ENCODE measurements at regions not wholly inside any gene's neighbourhood (a gene's known extent, or its start where the extent isn't known, plus 50 kb on each side); places are given as distances from the start of the nearest gene placed in this dataset.

GRCh38 chr14:88929656-88930436 is 105.4 kb downstream of the TTC8 start:
- DNase-seq (ENCODE audit: low read depth, low spot score), result peak; percentile 13
- H3K4me1 ChIP-seq (ENCODE audit: control insufficient read depth, insufficient read depth, low read length), result no peaks in the 10 kb centered on the region
- H3K27me3 ChIP-seq (ENCODE audit: control insufficient read depth, insufficient read depth, low read length), result no peaks in the 10 kb centered on the region
- no peaks in the 10 kb centered on the region for H3K9me3 ChIP-seq (ENCODE audit: control insufficient read depth, insufficient read depth, low read length)
- H3K36me3 ChIP-seq (ENCODE audit: control insufficient read depth, insufficient read depth, low read length), result no peaks in the 10 kb centered on the region
- H3K4me3 ChIP-seq (ENCODE audit: low read length), result no peak overlapping the region
- WGBS (ENCODE audit: insufficient coverage, insufficient read length), result no CpG with 5 or more reads among the region's 4 CpGs
- no peak overlapping the region for H3K27ac ChIP-seq (ENCODE audit: low read length)

- no peaks in the 10 kb centered on the region for H3K27me3 ChIP-seq (ENCODE audit: control insufficient read depth, insufficient read depth, low read length)
- no peaks in the 10 kb centered on the region for H3K9me3 ChIP-seq (ENCODE audit: control insufficient read depth, insufficient read depth, low read length)
- DNase-seq (ENCODE audit: low read depth, low spot score), result no peak
- H3K27ac ChIP-seq (ENCODE audit: low read length), result no peak overlapping the region
- no CpG with 5 or more reads among the region's 11 CpGs for WGBS (ENCODE audit: insufficient coverage, insufficient read length)
- no peaks in the 10 kb centered on the region for H3K4me1 ChIP-seq (ENCODE audit: control insufficient read depth, insufficient read depth, low read length)
- H3K36me3 ChIP-seq (ENCODE audit: control insufficient read depth, insufficient read depth, low read length), result no peaks in the 10 kb centered on the region
- H3K4me3 ChIP-seq (ENCODE audit: low read length), result no peak overlapping the region
These were observed 107.1 kb downstream of the TTC8 start for GRCh38 chr14:88931321-88932110.

- H3K4me3 ChIP-seq (ENCODE audit: low read length), result no peak overlapping the region
- H3K27ac ChIP-seq (ENCODE audit: low read length), result no peak overlapping the region
- no peak for DNase-seq (ENCODE audit: low read depth, low spot score)
- no CpG with 5 or more reads among the region's 1 CpG for WGBS (ENCODE audit: insufficient coverage, insufficient read length)
- no peaks in the 10 kb centered on the region for H3K9me3 ChIP-seq (ENCODE audit: control insufficient read depth, insufficient read depth, low read length)
- no peaks in the 10 kb centered on the region for H3K4me1 ChIP-seq (ENCODE audit: control insufficient read depth, insufficient read depth, low read length)
- H3K36me3 ChIP-seq (ENCODE audit: control insufficient read depth, insufficient read depth, low read length), result no peaks in the 10 kb centered on the region
- H3K27me3 ChIP-seq (ENCODE audit: control insufficient read depth, insufficient read depth, low read length), result no peaks in the 10 kb centered on the region
These were observed 108.7 kb downstream of the TTC8 start for GRCh38 chr14:88933191-88933590.

GRCh38 chr14:88934351-88934806 is 109.9 kb downstream of the TTC8 start:
- Histone ChIP-seq H3K36me3 (ENCODE audit: control insufficient read depth, insufficient read depth, low read length) (no peaks in the 10 kb centered on the region), H3K4me1 (ENCODE audit: control insufficient read depth, insufficient read depth, low read length) (no peaks in the 10 kb centered on the region), H3K9me3 (ENCODE audit: control insufficient read depth, insufficient read depth, low read length) (no peaks in the 10 kb centered on the region), H3K4me3 (ENCODE audit: low read length) (no peak overlapping the region), H3K27me3 (ENCODE audit: control insufficient read depth, insufficient read depth, low read length) (no peaks in the 10 kb centered on the region), H3K27ac (ENCODE audit: low read length) (no peak overlapping the region)
- WGBS (ENCODE audit: insufficient coverage, insufficient read length), result no CpG with 5 or more reads among the region's 3 CpGs
- no peak for DNase-seq (ENCODE audit: low read depth, low spot score)

- Histone ChIP-seq H3K36me3 (ENCODE audit: control insufficient read depth, insufficient read depth, low read length) (no peaks in the 10 kb centered on the region), H3K4me1 (ENCODE audit: control insufficient read depth, insufficient read depth, low read length) (no peaks in the 10 kb centered on the region), H3K4me3 (ENCODE audit: low read length) (no peak overlapping the region), H3K27ac (ENCODE audit: low read length) (no peak overlapping the region), H3K27me3 (ENCODE audit: control insufficient read depth, insufficient read depth, low read length) (no peaks in the 10 kb centered on the region), H3K9me3 (ENCODE audit: control insufficient read depth, insufficient read depth, low read length) (no peaks in the 10 kb centered on the region)
- DNase-seq (ENCODE audit: low read depth, low spot score), result no peak
- WGBS (ENCODE audit: insufficient coverage, insufficient read length), result no CpG with 5 or more reads among the region's 5 CpGs
These were observed 110.6 kb downstream of the TTC8 start for GRCh38 chr14:88935083-88935482.

GRCh38 chr14:88937706-88938105 is 113.3 kb downstream of the TTC8 start:
- no peak overlapping the region for H3K27ac ChIP-seq (ENCODE audit: low read length)
- no peaks in the 10 kb centered on the region for H3K4me1 ChIP-seq (ENCODE audit: control insufficient read depth, insufficient read depth, low read length)
- no peaks in the 10 kb centered on the region for H3K9me3 ChIP-seq (ENCODE audit: control insufficient read depth, insufficient read depth, low read length)
- WGBS (ENCODE audit: insufficient coverage, insufficient read length), result no CpG with 5 or more reads among the region's 3 CpGs
- no peaks in the 10 kb centered on the region for H3K36me3 ChIP-seq (ENCODE audit: control insufficient read depth, insufficient read depth, low read length)
- H3K27me3 ChIP-seq (ENCODE audit: control insufficient read depth, insufficient read depth, low read length), result no peaks in the 10 kb centered on the region
- H3K4me3 ChIP-seq (ENCODE audit: low read length), result no peak overlapping the region
- no peak for DNase-seq (ENCODE audit: low read depth, low spot score)

GRCh38 chr14:88940671-88941070 is 116.2 kb downstream of the TTC8 start:
- no peaks in the 10 kb centered on the region for H3K36me3 ChIP-seq (ENCODE audit: control insufficient read depth, insufficient read depth, low read length)
- DNase-seq (ENCODE audit: low read depth, low spot score), result no peak
- H3K9me3 ChIP-seq (ENCODE audit: control insufficient read depth, insufficient read depth, low read length), result no peaks in the 10 kb centered on the region

GRCh38 chr14:88941414-88941813 is 117.0 kb downstream of the TTC8 start:
- Histone ChIP-seq H3K4me1 (ENCODE audit: control insufficient read depth, insufficient read depth, low read length) (no peaks in the 10 kb centered on the region), H3K36me3 (ENCODE audit: control insufficient read depth, insufficient read depth, low read length) (no peaks in the 10 kb centered on the region), H3K9me3 (ENCODE audit: control insufficient read depth, insufficient read depth, low read length) (no peaks in the 10 kb centered on the region), H3K4me3 (ENCODE audit: low read length) (no peak overlapping the region), H3K27ac (ENCODE audit: low read length) (no peak overlapping the region), H3K27me3 (ENCODE audit: control insufficient read depth, insufficient read depth, low read length) (no peaks in the 10 kb centered on the region)
- DNase-seq (ENCODE audit: low read depth, low spot score), result no peak

More at GRCh38 chr14:88940671-88941070, 116.2 kb downstream of the TTC8 start:
- WGBS (ENCODE audit: insufficient coverage, insufficient read length), result no CpG with 5 or more reads among the region's 3 CpGs
- Histone ChIP-seq H3K4me1 (ENCODE audit: control insufficient read depth, insufficient read depth, low read length) (no peaks in the 10 kb centered on the region), H3K27ac (ENCODE audit: low read length) (no peak overlapping the region), H3K27me3 (ENCODE audit: control insufficient read depth, insufficient read depth, low read length) (no peaks in the 10 kb centered on the region), H3K4me3 (ENCODE audit: low read length) (no peak overlapping the region)

GRCh38 chr14:88947646-88948598 is 123.5 kb downstream of the TTC8 start:
- WGBS (ENCODE audit: insufficient coverage, insufficient read length), result no CpG with 5 or more reads among the region's 7 CpGs
- Histone ChIP-seq H3K36me3 (ENCODE audit: control insufficient read depth, insufficient read depth, low read length) (no peaks in the 10 kb centered on the region), H3K27ac (ENCODE audit: low read length) (no peak overlapping the region), H3K4me1 (ENCODE audit: control insufficient read depth, insufficient read depth, low read length) (no peaks in the 10 kb centered on the region), H3K9me3 (ENCODE audit: control insufficient read depth, insufficient read depth, low read length) (no peaks in the 10 kb centered on the region; the same call in 1 of the 2 replicates), H3K4me3 (ENCODE audit: low read length) (no peak overlapping the region), H3K27me3 (ENCODE audit: control insufficient read depth, insufficient read depth, low read length) (no peaks in the 10 kb centered on the region)
- DNase-seq (ENCODE audit: low read depth, low spot score), result no peak

- no peak for DNase-seq (ENCODE audit: low read depth, low spot score)
- H3K27me3 ChIP-seq (ENCODE audit: control insufficient read depth, insufficient read depth, low read length), result no peaks in the 10 kb centered on the region
- H3K4me3 ChIP-seq (ENCODE audit: low read length), result no peak overlapping the region
- H3K36me3 ChIP-seq (ENCODE audit: control insufficient read depth, insufficient read depth, low read length), result no peaks in the 10 kb centered on the region
- H3K27ac ChIP-seq (ENCODE audit: low read length), result no peak overlapping the region
- H3K9me3 ChIP-seq (ENCODE audit: control insufficient read depth, insufficient read depth, low read length), result no peaks in the 10 kb centered on the region; the same call in 1 of the 2 replicates
- WGBS (ENCODE audit: insufficient coverage, insufficient read length), result no CpG with 5 or more reads among the region's 2 CpGs
- no peaks in the 10 kb centered on the region for H3K4me1 ChIP-seq (ENCODE audit: control insufficient read depth, insufficient read depth, low read length)
These were observed 125.6 kb downstream of the TTC8 start for GRCh38 chr14:88950069-88950468.
